ENCODE measurements at regions not wholly inside any gene's neighbourhood (a gene's known extent, or its start where the extent isn't known, plus 50 kb on each side); places are given as distances from the start of the nearest gene placed in this dataset.

DNA sequence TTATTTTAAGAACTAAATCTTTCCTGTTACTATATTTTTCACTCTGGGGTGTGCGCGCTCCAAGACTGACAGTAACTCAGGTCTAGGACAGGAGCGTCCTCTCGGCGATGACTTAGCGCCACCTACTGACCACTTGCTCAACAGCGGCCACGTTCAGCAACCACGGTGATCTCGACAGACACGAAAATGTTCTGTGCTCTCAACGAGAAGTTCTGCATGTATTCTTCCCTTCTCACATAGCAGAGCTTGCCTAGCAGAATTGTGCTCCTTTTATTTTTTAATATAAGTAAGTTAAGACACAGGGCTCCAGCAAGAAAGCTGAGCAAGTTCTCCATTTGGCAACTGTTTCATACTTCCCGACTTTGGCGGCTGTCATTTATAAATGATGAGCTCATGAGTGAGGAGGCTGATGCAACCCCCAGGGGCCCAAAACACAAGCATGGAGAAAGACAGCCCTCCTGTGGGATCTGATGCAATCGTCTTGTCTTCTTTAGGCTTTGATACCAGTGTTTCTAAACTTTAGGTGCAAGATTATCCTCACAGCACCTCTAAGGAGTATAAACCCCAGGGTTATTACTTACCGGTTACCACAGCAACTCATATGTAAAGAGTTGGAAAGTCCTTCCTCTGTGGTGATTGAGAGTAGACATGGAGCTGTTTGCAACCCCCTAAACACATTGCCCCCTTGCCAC lies 92.6 kb downstream of the HHIPL2 start:
- TF ChIP-seq, protein P1, sequence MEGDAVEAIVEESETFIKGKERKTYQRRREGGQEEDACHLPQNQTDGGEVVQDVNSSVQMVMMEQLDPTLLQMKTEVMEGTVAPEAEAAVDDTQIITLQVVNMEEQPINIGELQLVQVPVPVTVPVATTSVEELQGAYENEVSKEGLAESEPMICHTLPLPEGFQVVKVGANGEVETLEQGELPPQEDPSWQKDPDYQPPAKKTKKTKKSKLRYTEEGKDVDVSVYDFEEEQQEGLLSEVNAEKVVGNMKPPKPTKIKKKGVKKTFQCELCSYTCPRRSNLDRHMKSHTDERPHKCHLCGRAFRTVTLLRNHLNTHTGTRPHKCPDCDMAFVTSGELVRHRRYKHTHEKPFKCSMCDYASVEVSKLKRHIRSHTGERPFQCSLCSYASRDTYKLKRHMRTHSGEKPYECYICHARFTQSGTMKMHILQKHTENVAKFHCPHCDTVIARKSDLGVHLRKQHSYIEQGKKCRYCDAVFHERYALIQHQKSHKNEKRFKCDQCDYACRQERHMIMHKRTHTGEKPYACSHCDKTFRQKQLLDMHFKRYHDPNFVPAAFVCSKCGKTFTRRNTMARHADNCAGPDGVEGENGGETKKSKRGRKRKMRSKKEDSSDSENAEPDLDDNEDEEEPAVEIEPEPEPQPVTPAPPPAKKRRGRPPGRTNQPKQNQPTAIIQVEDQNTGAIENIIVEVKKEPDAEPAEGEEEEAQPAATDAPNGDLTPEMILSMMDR (IDR thresholded peaks at IDR 0.05): peak in 1 of 3 donors; percentile 81
- no peak for TF ChIP-seq POLR2A (IDR thresholded peaks at IDR 0.05)
